ENCODE measurements at regions not wholly inside any gene's neighbourhood (a gene's known extent, or its start where the extent isn't known, plus 50 kb on each side); places are given as distances from the start of the nearest gene placed in this dataset.
A peak's percentile ranks its signal among the peaks of the same experiment; 100 is the strongest.

DNA sequence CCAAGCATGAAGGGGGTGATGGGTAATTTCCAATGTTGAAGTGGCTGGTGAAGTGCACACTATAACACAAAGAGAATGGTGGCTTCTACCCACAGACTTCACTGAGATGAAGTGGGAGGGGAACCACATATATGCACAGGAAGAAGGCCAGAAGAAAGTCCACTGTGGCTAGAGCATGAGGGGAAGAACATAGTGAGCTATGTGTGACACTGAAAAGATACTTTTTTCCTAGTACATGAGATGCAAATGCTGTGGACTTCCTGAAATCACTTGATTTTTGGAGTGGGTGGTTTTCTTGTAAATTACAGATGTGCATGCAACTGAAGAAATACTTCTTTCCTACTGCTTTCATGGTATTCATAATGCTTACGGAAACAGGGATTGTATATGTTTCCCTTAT lies 115.6 kb upstream of the PHYHIPL start (continued):
- no peak for TF ChIP-seq ZBED1 (IDR thresholded peaks at IDR 0.05; ENCODE audit: borderline replicate concordance)
- TF ChIP-seq MXI1 (IDR thresholded peaks at IDR 0.05; ENCODE audit: low read depth, low read length): no peak
- TF ChIP-seq, protein P1, sequence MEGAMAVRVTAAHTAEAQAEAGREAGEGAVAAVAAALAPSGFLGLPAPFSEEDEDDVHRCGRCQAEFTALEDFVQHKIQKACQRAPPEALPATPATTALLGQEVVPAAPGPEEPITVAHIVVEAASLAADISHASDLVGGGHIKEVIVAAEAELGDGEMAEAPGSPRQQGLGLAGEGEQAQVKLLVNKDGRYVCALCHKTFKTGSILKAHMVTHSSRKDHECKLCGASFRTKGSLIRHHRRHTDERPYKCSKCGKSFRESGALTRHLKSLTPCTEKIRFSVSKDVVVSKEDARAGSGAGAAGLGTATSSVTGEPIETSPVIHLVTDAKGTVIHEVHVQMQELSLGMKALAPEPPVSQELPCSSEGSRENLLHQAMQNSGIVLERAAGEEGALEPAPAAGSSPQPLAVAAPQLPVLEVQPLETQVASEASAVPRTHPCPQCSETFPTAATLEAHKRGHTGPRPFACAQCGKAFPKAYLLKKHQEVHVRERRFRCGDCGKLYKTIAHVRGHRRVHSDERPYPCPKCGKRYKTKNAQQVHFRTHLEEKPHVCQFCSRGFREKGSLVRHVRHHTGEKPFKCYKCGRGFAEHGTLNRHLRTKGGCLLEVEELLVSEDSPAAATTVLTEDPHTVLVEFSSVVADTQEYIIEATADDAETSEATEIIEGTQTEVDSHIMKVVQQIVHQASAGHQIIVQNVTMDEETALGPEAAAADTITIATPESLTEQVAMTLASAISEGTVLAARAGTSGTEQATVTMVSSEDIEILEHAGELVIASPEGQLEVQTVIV (IDR thresholded peaks at IDR 0.05; ENCODE audit: borderline replicate concordance, partially characterized antibody): no peak
- no peak; the same call in 1 of the 2 replicates for TF ChIP-seq PML (IDR thresholded peaks at IDR 0.05; ENCODE audit: low read length)
- TF ChIP-seq ZNF24 (IDR thresholded peaks at IDR 0.05): peak; percentile 11; the same call in 1 of the 2 replicates
- 0 out of 2 replicates have a peak, but pooled peaks have one; percentile 22 for TF ChIP-seq MEF2A (IDR thresholded peaks at IDR 0.05; ENCODE audit: insufficient read depth, low read depth, low read length)
- no peak for TF ChIP-seq NFYA (IDR thresholded peaks at IDR 0.05; ENCODE audit: borderline replicate concordance, low read depth, low read length)
- TF ChIP-seq TCF7 (IDR thresholded peaks at IDR 0.05; ENCODE audit: borderline replicate concordance): no peak
- TF ChIP-seq ZNF217 (IDR thresholded peaks at IDR 0.05): peak; percentile 70; the same call in 1 of the 2 replicates
- no peak for TF ChIP-seq MYC (IDR thresholded peaks at IDR 0.05; ENCODE audit: insufficient read depth, insufficient read length, insufficient replicate concordance, low read length, severe bottlenecking)
- TF ChIP-seq POLR2AphosphoS5 (IDR thresholded peaks at IDR 0.05; ENCODE audit: low read length): no peak
- TF ChIP-seq, protein P2, sequence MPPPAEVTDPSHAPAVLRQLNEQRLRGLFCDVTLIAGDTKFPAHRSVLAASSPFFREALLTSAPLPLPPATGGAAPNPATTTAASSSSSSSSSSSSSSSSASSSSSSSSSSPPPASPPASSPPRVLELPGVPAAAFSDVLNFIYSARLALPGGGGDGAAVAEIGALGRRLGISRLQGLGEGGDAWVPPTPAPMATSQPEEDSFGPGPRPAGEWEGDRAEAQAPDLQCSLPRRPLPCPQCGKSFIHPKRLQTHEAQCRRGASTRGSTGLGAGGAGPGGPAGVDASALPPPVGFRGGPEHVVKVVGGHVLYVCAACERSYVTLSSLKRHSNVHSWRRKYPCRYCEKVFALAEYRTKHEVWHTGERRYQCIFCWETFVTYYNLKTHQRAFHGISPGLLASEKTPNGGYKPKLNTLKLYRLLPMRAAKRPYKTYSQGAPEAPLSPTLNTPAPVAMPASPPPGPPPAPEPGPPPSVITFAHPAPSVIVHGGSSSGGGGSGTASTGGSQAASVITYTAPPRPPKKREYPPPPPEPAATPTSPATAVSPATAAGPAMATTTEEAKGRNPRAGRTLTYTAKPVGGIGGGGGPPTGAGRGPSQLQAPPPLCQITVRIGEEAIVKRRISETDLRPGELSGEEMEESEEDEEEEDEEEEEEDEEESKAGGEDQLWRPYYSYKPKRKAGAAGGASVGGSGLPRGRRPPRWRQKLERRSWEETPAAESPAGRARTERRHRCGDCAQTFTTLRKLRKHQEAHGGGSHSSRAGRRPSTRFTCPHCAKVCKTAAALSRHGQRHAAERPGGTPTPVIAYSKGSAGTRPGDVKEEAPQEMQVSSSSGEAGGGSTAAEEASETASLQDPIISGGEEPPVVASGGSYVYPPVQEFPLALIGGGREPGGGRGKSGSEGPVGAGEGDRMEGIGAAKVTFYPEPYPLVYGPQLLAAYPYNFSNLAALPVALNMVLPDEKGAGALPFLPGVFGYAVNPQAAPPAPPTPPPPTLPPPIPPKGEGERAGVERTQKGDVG (CRISPR knock-in tag; IDR thresholded peaks at IDR 0.05): no peak
- TF ChIP-seq POLR2AphosphoS2 (IDR thresholded peaks at IDR 0.05; ENCODE audit: low read depth, low read length): no peak
- TF ChIP-seq ZBTB33 (IDR thresholded peaks at IDR 0.05): no peak
- TF ChIP-seq LARP7 (IDR thresholded peaks at IDR 0.05): no peak
- TF ChIP-seq CHD1 (IDR thresholded peaks at IDR 0.05; ENCODE audit: low read depth, low read length): no peak
- TF ChIP-seq JUNB (IDR thresholded peaks at IDR 0.05): no peak
- no peak for TF ChIP-seq SP1 (IDR thresholded peaks at IDR 0.05; ENCODE audit: low read depth, low read length)
- no peak for TF ChIP-seq ESRRA (IDR thresholded peaks at IDR 0.05; ENCODE audit: low read length)
- TF ChIP-seq IRF4 (IDR thresholded peaks at IDR 0.05; ENCODE audit: low read depth, low read length): no peak
- TF ChIP-seq BHLHE40 (IDR thresholded peaks at IDR 0.05; ENCODE audit: borderline replicate concordance in 1 of 2, low read depth in 2 of 2, low read length in 1 of 2): no peak
- no peak for TF ChIP-seq HCFC1 (IDR thresholded peaks at IDR 0.05; ENCODE audit: low read length)
- no peak for TF ChIP-seq KAT2A (conservative IDR thresholded peaks at IDR 0.05; ENCODE audit: control insufficient read depth, low read depth, low read length)
- no peak for TF ChIP-seq SUPT20H (IDR thresholded peaks at IDR 0.05; ENCODE audit: borderline replicate concordance, control insufficient read depth, low read depth, low read length)
- TF ChIP-seq USF2 (IDR thresholded peaks at IDR 0.05; ENCODE audit: borderline replicate concordance, low read depth, low read length): no peak

All from GM12878 (cell line).